DOHH2 (cell line): ENCODE measurements at regions not wholly inside any gene's neighbourhood (a gene's known extent, or its start where the extent isn't known, plus 50 kb on each side); places are given as distances from the start of the nearest gene placed in this dataset.

ENCODE experiments used
- CTCF ChIP-seq: fragments of 200-600 bp; sonication (generic); IDR thresholded peaks from one replicate; pipeline ENCODE4 v1.5.1; 2014; ENCODE audit warnings: antibody characterized with exemption, mild to moderate bottlenecking, low read depth, low read length; ENCODE audit not compliant: poor library complexity, severe bottlenecking
- EZH2phosphoT487 ChIP-seq: fragments of 200-600 bp; sonication (generic); IDR thresholded peaks from 2 replicates; pipeline ENCODE4 v1.6.1; 2017; ENCODE audit warnings: borderline replicate concordance, mild to moderate bottlenecking, antibody characterized with exemption, low read length, moderate library complexity, mixed read lengths

DNA sequence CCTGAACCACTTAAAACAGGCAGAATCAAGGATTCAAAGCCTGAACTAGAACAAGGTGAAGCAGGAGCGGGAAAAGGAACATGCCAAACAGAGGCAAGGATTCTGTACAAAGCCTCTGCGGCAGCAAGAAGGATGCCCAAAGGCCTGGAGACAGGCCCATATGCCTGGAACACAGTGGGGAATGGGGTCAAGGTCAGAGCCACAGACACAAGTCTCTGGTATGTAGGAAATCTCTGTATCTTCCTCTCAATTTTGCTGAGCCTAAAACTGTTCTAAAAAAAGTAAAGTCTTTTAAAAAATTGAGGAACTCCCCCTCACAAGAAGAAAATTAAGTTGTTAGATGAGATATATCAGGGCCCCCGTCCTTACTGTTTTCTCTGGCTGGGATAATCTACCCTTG, 175.9 kb upstream of the GHITM start:
- TF ChIP-seq CTCF: no peak
- no peak for TF ChIP-seq EZH2phosphoT487
